WERI-Rb-1 (cell line): ENCODE measurements at regions not wholly inside any gene's neighbourhood (a gene's known extent, or its start where the extent isn't known, plus 50 kb on each side); places are given as distances from the start of the nearest gene placed in this dataset.

Source experiments
- DNase-seq: peaks from one replicate; pipeline ENCODE4 v3.0.0-alpha.2; 2020
- H3K27ac ChIP-seq: fragments of 250-450 bp; sonication (Bioruptor Pico); 2 replicates; pipeline ENCODE4 v1.5.1; 2020; ENCODE audit warnings: mild to moderate bottlenecking, moderate library complexity
- H3K27me3 ChIP-seq: fragments of 250-450 bp; sonication (Bioruptor Pico); 2 replicates; pipeline ENCODE4 v1.5.1; 2021; ENCODE audit warnings: mild to moderate bottlenecking, low read depth, moderate library complexity; ENCODE audit not compliant: insufficient read depth, severe bottlenecking
- H3K36me3 ChIP-seq: fragments of 250-450 bp; sonication (Bioruptor Pico); 2 replicates; pipeline ENCODE4 v1.5.1; 2020; ENCODE audit warnings: mild to moderate bottlenecking, moderate library complexity
- H3K4me3 ChIP-seq: 2 replicates; pipeline ENCODE4 v1.5.1; 2011; ENCODE audit warnings: low read depth, mild to moderate bottlenecking, control low read depth, low read length
- H3K9me3 ChIP-seq: fragments of 250-450 bp; sonication (Bioruptor Pico); 2 replicates; pipeline ENCODE4 v1.5.1; 2021; ENCODE audit warnings: mild to moderate bottlenecking, moderate library complexity; ENCODE audit not compliant: severe bottlenecking
- TF ChIP-seq, protein P1 (sequence below): IDR thresholded peaks from 2 replicates; pipeline ENCODE4 v1.5.1; 2011; ENCODE audit warnings: low read depth, mild to moderate bottlenecking, control low read depth, inconsistent platforms, low read length

DNA sequence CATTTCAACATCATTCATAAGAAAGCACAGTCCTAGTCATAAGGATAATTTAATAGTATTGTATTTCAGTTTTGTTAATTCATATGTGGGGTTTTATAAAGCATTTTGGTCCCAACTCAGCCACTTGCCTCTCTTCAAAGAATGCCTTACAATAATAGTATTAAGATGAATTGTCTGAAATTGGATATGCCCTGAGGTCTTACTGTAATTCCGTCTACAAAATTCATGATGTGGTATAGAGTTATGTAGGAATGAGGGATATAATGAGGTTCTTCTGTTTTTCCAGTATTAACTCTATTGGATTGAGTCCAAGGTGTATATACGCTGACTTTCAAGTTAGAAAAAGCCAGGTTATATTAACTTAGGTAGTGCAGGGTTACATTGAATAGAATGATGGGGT is 177.0 kb downstream of the GOLIM4 start:
- H3K4me3 ChIP-seq = no peak overlapping the region
- H3K36me3 ChIP-seq = no peaks in the 10 kb centered on the region
- H3K9me3 ChIP-seq = no peaks in the 10 kb centered on the region
- TF ChIP-seq, protein P1, sequence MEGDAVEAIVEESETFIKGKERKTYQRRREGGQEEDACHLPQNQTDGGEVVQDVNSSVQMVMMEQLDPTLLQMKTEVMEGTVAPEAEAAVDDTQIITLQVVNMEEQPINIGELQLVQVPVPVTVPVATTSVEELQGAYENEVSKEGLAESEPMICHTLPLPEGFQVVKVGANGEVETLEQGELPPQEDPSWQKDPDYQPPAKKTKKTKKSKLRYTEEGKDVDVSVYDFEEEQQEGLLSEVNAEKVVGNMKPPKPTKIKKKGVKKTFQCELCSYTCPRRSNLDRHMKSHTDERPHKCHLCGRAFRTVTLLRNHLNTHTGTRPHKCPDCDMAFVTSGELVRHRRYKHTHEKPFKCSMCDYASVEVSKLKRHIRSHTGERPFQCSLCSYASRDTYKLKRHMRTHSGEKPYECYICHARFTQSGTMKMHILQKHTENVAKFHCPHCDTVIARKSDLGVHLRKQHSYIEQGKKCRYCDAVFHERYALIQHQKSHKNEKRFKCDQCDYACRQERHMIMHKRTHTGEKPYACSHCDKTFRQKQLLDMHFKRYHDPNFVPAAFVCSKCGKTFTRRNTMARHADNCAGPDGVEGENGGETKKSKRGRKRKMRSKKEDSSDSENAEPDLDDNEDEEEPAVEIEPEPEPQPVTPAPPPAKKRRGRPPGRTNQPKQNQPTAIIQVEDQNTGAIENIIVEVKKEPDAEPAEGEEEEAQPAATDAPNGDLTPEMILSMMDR = no peak
- no peak overlapping the region for H3K27ac ChIP-seq
- H3K27me3 ChIP-seq = no peaks in the 10 kb centered on the region
- DNase-seq = no peak

DNA sequence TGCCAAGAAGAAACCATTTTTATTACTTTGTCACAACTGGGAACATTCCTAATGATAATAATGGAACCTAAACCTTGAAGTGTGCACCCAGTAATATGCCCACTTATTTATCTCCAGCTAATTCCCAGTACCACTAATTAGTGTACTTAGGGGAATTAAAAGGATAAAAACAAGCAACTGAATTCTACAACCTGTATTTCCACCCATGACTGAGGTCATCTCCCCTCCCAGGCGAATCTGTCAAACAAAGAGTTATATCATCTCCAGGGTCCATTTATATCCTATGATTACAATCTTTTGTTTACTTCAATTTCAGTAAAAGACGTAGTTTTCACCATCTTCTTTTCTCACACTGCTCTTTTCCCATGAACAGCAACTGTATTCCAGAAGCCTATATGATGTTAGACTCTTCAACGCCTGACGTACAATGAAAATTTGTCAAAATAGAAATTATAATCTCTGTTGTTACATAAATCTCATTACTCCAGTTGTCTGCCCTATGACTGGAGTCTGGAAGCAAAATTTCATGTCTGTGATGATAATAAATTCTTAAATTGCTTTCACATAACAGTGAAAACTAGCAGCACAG is 177.6 kb downstream of the GOLIM4 start:
- Histone ChIP-seq H3K9me3 (no peaks in the 10 kb centered on the region), H3K4me3 (no peak overlapping the region), H3K27me3 (no peaks in the 10 kb centered on the region), H3K36me3 (no peaks in the 10 kb centered on the region), H3K27ac (no peak overlapping the region)
- no peak for DNase-seq
- TF ChIP-seq, protein P1 = no peak

DNA sequence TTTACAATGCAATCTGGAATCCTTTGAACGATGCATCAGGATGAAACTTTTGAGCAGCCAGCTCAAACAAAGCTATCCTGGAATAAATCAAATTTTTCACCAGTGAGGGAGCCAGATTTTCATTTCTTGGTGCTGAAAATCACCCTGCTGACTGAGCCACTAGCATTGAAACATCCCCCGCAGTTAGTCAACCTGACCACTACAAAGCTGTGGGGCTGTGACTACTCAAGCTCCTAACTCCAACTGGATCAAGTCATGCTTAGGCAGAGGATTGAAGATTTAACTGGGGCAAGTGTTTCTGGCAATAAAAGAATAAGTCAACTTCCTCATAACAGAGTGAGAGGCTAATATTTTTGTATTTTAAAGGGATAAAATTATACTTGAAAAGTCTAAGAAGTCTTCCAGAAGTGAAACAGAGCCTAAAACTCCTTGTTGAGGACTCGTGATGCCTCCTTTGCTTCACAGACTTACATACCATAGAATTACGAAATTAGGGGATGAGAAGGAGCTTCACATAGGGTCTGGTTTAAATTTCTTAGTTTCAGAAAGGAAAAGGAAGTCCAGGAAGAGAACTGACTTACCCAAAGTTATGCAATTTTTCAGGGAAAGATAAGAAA is 177.8 kb downstream of the SERPINI1 start:
- DNase-seq = peak; percentile 30
- Histone ChIP-seq H3K27me3 (no peaks in the 10 kb centered on the region), H3K27ac (no peak overlapping the region), H3K9me3 (no peaks in the 10 kb centered on the region), H3K4me3 (no peak overlapping the region), H3K36me3 (no peaks in the 10 kb centered on the region)
- TF ChIP-seq, protein P1 = no peak

DNA sequence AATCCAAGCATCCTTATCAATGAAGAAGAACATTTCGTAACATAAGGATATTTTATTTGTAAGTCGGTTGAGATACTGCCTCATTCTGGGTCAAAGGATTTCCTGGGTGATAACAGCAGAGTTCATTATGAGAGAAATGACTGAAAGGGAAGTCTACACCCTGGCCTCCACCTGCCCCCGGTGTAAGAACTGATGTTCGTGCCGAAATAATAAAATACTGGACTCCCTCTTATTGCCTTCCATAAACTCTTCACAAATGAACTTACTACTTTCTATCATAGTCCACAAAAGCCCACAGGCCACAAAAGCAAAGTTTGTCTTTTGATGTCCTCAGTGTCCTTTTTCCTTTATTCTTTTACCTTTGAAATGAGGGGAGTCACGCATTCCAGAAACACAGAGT is 174.4 kb downstream of the SERPINI1 start:
- Histone ChIP-seq H3K9me3 (no peaks in the 10 kb centered on the region), H3K36me3 (no peaks in the 10 kb centered on the region), H3K27me3 (no peaks in the 10 kb centered on the region), H3K4me3 (no peak overlapping the region), H3K27ac (no peak overlapping the region)
- DNase-seq = no peak
- TF ChIP-seq, protein P1 = no peak

DNA sequence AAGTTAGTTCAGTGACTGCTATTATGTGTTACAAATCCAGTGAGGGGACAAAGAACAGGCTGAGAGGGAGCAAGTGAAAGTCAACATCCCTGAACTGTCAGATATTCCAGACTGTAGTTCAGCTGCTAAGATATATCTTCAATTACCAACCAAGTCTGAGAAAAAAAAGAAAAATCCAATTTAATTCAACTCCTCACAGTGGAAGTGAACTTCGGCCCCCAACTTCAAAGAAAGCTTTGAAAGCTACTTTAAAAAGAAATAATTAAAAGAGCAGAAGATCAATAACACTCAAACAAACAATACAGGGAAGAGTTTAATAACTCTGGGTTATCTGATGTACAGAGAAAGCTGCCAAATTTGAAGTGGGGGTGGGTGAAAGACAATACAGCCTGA is 174.0 kb downstream of the SERPINI1 start:
- no peaks in the 10 kb centered on the region for H3K27me3 ChIP-seq
- H3K27ac ChIP-seq = no peak overlapping the region
- H3K4me3 ChIP-seq = no peak overlapping the region
- no peak for DNase-seq
- TF ChIP-seq, protein P1 = no peak
- no peaks in the 10 kb centered on the region for H3K9me3 ChIP-seq
- H3K36me3 ChIP-seq = no peaks in the 10 kb centered on the region
